HCT116 (cell line): ENCODE measurements at regions not wholly inside any gene's neighbourhood (a gene's known extent, or its start where the extent isn't known, plus 50 kb on each side); places are given as distances from the start of the nearest gene placed in this dataset.

Experiments
- ATAC-seq: fragments of 200-7000 bp; cut with Tn5 transposase; 2 replicates; pipeline ENCODE4 v1.9.1; 2020; ENCODE audit warnings: mild to moderate bottlenecking, moderate library complexity
- BruUV-seq: library from RNA; stranded (reverse); fragments of 400-500 nt; replicated peaks from 2 replicates; lab custom pipeline; 2021; lab: Mats Ljungman, UMichigan
- CTCF ChIA-PET: fragments of 300-600 bp; sonication (Branson Sonifier 250); formaldehyde crosslinking; loops from one replicate; lab custom pipeline; 2021; ENCODE audit warnings: antibody characterized with exemption; lab: Charles Lee
- POLR2A ChIA-PET: fragments of 300-600, 350-600 bp; sonication (Branson Sonifier 250); formaldehyde crosslinking; loops from one replicate; lab custom pipeline; 2021; ENCODE audit warnings: antibody characterized with exemption; lab: Charles Lee
- RAD21 ChIA-PET, 2 experiments: fragments of 300-600 bp; sonication (Branson Sonifier 250); formaldehyde crosslinking; loops; one replicate each; lab custom pipeline; 2023; ENCODE audit warnings: low total read pairs in 2 of 2; ENCODE audit not compliant: uncharacterized antibody in 2 of 2, unreplicated experiment in 2 of 2, low non-redundant PET in 1 of 2; lab: Charles Lee
- DNase-seq: peaks from one replicate; pipeline ENCODE4 v3.0.0-alpha.2; 2010; ENCODE audit warnings: low read depth, low spot score
- H2AFZ ChIP-seq: fragments of 200-600 bp; shearing (Covaris generic), sonication (generic); 2 replicates; pipeline ENCODE4 v1.6.1; 2017; ENCODE audit warnings: low read depth, mixed run types, mixed read lengths, antibody characterized with exemption, low read length; ENCODE audit not compliant: poor library complexity, severe bottlenecking
- H3K27ac ChIP-seq: 2 replicates; pipeline ENCODE4 v1.5.1; 2012; ENCODE audit warnings: low read depth, low read length
- H3K27me3 ChIP-seq: fragments of 200-600 bp; sonication (generic); 2 replicates; pipeline ENCODE4 v1.6.1; 2016; ENCODE audit warnings: mixed run types, low read length, mixed read lengths; ENCODE audit not compliant: insufficient read depth
- H3K36me3 ChIP-seq, 2 experiments: fragments of 200-500 bp in 1 of 2; fragments of 200-600 bp in 1 of 2; sonication (Bioruptor generic) in 1 of 2; sonication (generic) in 1 of 2; 2 replicates each; pipeline versions ENCODE4 v1.5.1 to v1.6.1; 2014 to 2016; ENCODE audit warnings: low read length in 2 of 2, inconsistent platforms in 1 of 2, mixed read lengths in 1 of 2, mixed run types in 1 of 2; ENCODE audit not compliant: insufficient read depth in 2 of 2, control insufficient read depth in 1 of 2
- H3K4me1 ChIP-seq, 2 experiments: fragments of 200-600 bp in 1 of 2; sonication (generic) in 1 of 2; 2 replicates each; pipeline versions ENCODE4 v1.5.1 to v1.6.1; 2012 to 2017; ENCODE audit warnings: low read length in 2 of 2, inconsistent platforms in 1 of 2, mild to moderate bottlenecking in 1 of 2, mixed read lengths in 1 of 2, mixed run types in 1 of 2, moderate library complexity in 1 of 2; ENCODE audit not compliant: insufficient read depth in 2 of 2, control insufficient read depth in 1 of 2
- H3K4me2 ChIP-seq: fragments of 200-600 bp; sonication (generic); 2 replicates; pipeline ENCODE4 v1.6.1; 2017; ENCODE audit warnings: mixed run types, low read length, mixed read lengths
- H3K4me3 ChIP-seq, 2 experiments: fragments of 200-600 bp in 1 of 2; sonication (generic) in 1 of 2; replicated peaks in 1 of 2; 2 replicates each; pipeline ENCODE4 v1.5.1; 2011 to 2016; ENCODE audit warnings: low read length in 2 of 2, control low read depth in 1 of 2, low read depth in 1 of 2, mild to moderate bottlenecking in 1 of 2, mixed read lengths in 1 of 2, mixed run types in 1 of 2
- H3K79me2 ChIP-seq: fragments of 200-600 bp; sonication (generic); 2 replicates; pipeline ENCODE4 v1.6.1; 2017; ENCODE audit warnings: mild to moderate bottlenecking, mixed run types, low read length, moderate library complexity, mixed read lengths; ENCODE audit not compliant: insufficient read depth
- H3K9ac ChIP-seq: fragments of 200-600 bp; sonication (generic); 2 replicates; pipeline ENCODE4 v1.6.1; 2016; ENCODE audit warnings: low read length, mixed read lengths
- H3K9me2 ChIP-seq: fragments of 200-600 bp; sonication (generic), shearing (Covaris generic); 2 replicates; pipeline ENCODE4 v1.6.1; 2017; ENCODE audit warnings: mixed run types, mild to moderate bottlenecking, moderate library complexity; ENCODE audit not compliant: insufficient read depth
- H3K9me3 ChIP-seq, 2 experiments: fragments of 200-500 bp in 1 of 2; fragments of 200-600 bp in 1 of 2; sonication (Bioruptor generic) in 1 of 2; sonication (generic) in 1 of 2; 2 replicates each; pipeline ENCODE4 v1.6.1; 2014 to 2017; ENCODE audit warnings: low read length in 2 of 2, mixed read lengths in 2 of 2, inconsistent platforms in 1 of 2, low read depth in 1 of 2, mild to moderate bottlenecking in 1 of 2, mixed run types in 1 of 2, moderate library complexity in 1 of 2; ENCODE audit not compliant: control insufficient read depth in 1 of 2, insufficient read depth in 1 of 2
- H4K20me1 ChIP-seq: fragments of 200-600 bp; sonication (generic), shearing (Covaris generic); 2 replicates; pipeline ENCODE4 v1.6.1; 2017; ENCODE audit warnings: mixed run types, mild to moderate bottlenecking, moderate library complexity; ENCODE audit not compliant: insufficient read depth
- CEBPB ChIP-seq: IDR thresholded peaks from 2 replicates; pipeline ENCODE4 v1.6.1; 2012; ENCODE audit warnings: low read depth
- EGR1 ChIP-seq: IDR thresholded peaks from 2 replicates; pipeline ENCODE4 v1.6.1; 2012; ENCODE audit warnings: low read depth
- ELF1 ChIP-seq: IDR thresholded peaks from 2 replicates; pipeline ENCODE4 v1.6.1; 2012; ENCODE audit warnings: low read depth, borderline replicate concordance
- EZH2 ChIP-seq: fragments of 200-600 bp; sonication (generic); IDR thresholded peaks from 2 replicates; pipeline ENCODE4 v1.6.1; 2017; ENCODE audit warnings: antibody characterized with exemption, mixed run types
- EZH2phosphoT487 ChIP-seq: fragments of 200-600 bp; IDR thresholded peaks from 2 replicates; pipeline ENCODE4 v1.6.1; 2018; ENCODE audit warnings: antibody characterized with exemption, borderline replicate concordance
- FOSL1 ChIP-seq: IDR thresholded peaks from 2 replicates; pipeline ENCODE4 v1.6.1; 2012; ENCODE audit warnings: low read depth
- POLR2A ChIP-seq: IDR thresholded peaks from 2 replicates; pipeline ENCODE4 v1.7.0; 2011; ENCODE audit warnings: borderline replicate concordance; ENCODE audit not compliant: insufficient read depth, insufficient read length; ENCODE audit errors: extremely low read depth
- POLR2AphosphoS5 ChIP-seq: IDR thresholded peaks from 2 replicates; pipeline ENCODE4 v1.6.1; 2011; ENCODE audit warnings: mild to moderate bottlenecking, low read depth, low read length, moderate library complexity
- RAD21 ChIP-seq: IDR thresholded peaks from 2 replicates; pipeline ENCODE4 v1.6.1; 2012; ENCODE audit warnings: low read depth, mild to moderate bottlenecking
- SIN3A ChIP-seq: IDR thresholded peaks from 2 replicates; pipeline ENCODE4 v1.6.1; 2012; ENCODE audit warnings: low read depth
- SP1 ChIP-seq: IDR thresholded peaks from 2 replicates; pipeline ENCODE4 v1.6.1; 2012; ENCODE audit warnings: low read depth
- YY1 ChIP-seq: IDR thresholded peaks from 2 replicates; pipeline ENCODE4 v1.6.1; 2011; ENCODE audit warnings: low read length, low read depth, moderate library complexity, mild to moderate bottlenecking; ENCODE audit not compliant: insufficient replicate concordance; ENCODE audit errors: extremely low read depth
- ZFX ChIP-seq: fragments of 450-650 bp; IDR thresholded peaks from 2 replicates; pipeline ENCODE4 v1.6.1; 2017
- intact Hi-C: fragments of 100-400 bp; cut with micrococcal nuclease; formaldehyde crosslinking; loops from 2 replicates; pipeline ENCODE4 v1.10.0; 2022
- TF ChIP-seq, protein P1 (sequence below): IDR thresholded peaks from 2 replicates; pipeline ENCODE4 v1.6.1; 2011; ENCODE audit warnings: mild to moderate bottlenecking, low read length, moderate library complexity; ENCODE audit not compliant: insufficient replicate concordance; ENCODE audit errors: extremely low read depth
- TF ChIP-seq, protein P2 (sequence below): IDR thresholded peaks from 2 replicates; pipeline ENCODE4 v1.6.1; 2012
- TF ChIP-seq, protein P3 (sequence below), 3 experiments: fragments of 200-600 bp in 1 of 3; sonication (generic) in 1 of 3; IDR thresholded peaks in 2 of 3; conservative IDR thresholded peaks in 1 of 3; 2 replicates each; pipeline ENCODE4 v1.5.1; 2012 to 2017; ENCODE audit warnings: low read depth in 2 of 3, low read length in 2 of 3, antibody characterized with exemption in 1 of 3, borderline replicate concordance in 1 of 3, control low read depth in 1 of 3, mild to moderate bottlenecking in 1 of 3, mixed read lengths in 1 of 3, mixed run types in 1 of 3, moderate library complexity in 1 of 3; ENCODE audit not compliant: insufficient read depth in 1 of 3
- TF ChIP-seq, protein P4 (sequence below): IDR thresholded peaks from 2 replicates; pipeline ENCODE4 v1.6.1; 2012
- TF ChIP-seq, protein P5 (sequence below): IDR thresholded peaks from 2 replicates; pipeline ENCODE4 v1.6.1; 2012; ENCODE audit warnings: low read depth

DNA sequence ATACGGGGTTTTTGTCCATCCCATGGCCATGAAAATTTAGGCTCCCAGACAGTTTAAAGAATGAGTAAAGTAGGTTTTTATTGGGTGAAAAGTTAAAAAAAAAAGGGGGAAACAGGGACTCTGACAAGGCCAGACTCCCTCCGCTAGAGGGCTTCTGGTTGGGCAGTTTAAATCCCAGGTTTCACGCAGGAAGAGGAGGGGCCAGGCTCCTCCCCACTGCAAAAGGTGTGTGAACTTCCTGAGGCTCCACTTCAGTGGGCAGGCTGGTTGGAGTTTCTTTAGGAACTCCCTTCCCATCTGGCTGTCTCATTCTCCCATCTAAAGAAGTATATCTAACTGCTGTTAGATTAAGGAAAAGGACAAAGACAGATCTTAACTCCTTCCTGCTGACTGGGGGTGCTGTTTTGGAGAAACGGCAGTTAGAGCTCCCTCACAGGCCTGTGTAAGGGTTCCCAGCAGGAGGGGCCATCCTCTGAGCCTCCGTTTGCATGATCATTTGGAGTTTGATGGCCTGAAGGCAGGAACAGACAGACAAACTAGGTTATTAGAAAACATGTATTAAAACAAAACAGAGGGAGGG, 1160.7 kb downstream of the CNTNAP5 start:
- no peak for TF ChIP-seq EGR1
- TF ChIP-seq FOSL1, result no peak
- TF ChIP-seq SP1, result no peak
- TF ChIP-seq, protein P1, sequence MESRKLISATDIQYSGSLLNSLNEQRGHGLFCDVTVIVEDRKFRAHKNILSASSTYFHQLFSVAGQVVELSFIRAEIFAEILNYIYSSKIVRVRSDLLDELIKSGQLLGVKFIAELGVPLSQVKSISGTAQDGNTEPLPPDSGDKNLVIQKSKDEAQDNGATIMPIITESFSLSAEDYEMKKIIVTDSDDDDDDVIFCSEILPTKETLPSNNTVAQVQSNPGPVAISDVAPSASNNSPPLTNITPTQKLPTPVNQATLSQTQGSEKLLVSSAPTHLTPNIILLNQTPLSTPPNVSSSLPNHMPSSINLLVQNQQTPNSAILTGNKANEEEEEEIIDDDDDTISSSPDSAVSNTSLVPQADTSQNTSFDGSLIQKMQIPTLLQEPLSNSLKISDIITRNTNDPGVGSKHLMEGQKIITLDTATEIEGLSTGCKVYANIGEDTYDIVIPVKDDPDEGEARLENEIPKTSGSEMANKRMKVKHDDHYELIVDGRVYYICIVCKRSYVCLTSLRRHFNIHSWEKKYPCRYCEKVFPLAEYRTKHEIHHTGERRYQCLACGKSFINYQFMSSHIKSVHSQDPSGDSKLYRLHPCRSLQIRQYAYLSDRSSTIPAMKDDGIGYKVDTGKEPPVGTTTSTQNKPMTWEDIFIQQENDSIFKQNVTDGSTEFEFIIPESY, result no peak
- TF ChIP-seq, protein P2, sequence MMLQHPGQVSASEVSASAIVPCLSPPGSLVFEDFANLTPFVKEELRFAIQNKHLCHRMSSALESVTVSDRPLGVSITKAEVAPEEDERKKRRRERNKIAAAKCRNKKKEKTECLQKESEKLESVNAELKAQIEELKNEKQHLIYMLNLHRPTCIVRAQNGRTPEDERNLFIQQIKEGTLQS, result no peak
- TF ChIP-seq, protein P3, sequence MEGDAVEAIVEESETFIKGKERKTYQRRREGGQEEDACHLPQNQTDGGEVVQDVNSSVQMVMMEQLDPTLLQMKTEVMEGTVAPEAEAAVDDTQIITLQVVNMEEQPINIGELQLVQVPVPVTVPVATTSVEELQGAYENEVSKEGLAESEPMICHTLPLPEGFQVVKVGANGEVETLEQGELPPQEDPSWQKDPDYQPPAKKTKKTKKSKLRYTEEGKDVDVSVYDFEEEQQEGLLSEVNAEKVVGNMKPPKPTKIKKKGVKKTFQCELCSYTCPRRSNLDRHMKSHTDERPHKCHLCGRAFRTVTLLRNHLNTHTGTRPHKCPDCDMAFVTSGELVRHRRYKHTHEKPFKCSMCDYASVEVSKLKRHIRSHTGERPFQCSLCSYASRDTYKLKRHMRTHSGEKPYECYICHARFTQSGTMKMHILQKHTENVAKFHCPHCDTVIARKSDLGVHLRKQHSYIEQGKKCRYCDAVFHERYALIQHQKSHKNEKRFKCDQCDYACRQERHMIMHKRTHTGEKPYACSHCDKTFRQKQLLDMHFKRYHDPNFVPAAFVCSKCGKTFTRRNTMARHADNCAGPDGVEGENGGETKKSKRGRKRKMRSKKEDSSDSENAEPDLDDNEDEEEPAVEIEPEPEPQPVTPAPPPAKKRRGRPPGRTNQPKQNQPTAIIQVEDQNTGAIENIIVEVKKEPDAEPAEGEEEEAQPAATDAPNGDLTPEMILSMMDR (IDR thresholded peaks at IDR 0.05 in 2 of 3, conservative IDR thresholded peaks at IDR 0.05 in 1 of 3; ENCODE audit: borderline replicate concordance in 1 of 3, insufficient read depth in 1 of 3, low read depth in 2 of 3, low read length in 2 of 3), result no peak
- no peak for TF ChIP-seq YY1
- TF ChIP-seq, protein P4, sequence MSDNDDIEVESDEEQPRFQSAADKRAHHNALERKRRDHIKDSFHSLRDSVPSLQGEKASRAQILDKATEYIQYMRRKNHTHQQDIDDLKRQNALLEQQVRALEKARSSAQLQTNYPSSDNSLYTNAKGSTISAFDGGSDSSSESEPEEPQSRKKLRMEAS, result no peak
- TF ChIP-seq RAD21, result no peak
- no peak for TF ChIP-seq ZFX
- no peak for TF ChIP-seq POLR2AphosphoS5
- no peak for TF ChIP-seq EZH2
- no peak for TF ChIP-seq SIN3A
- no peak for TF ChIP-seq POLR2A
- no peak for TF ChIP-seq ELF1
- TF ChIP-seq CEBPB, result no peak
- TF ChIP-seq, protein P5, sequence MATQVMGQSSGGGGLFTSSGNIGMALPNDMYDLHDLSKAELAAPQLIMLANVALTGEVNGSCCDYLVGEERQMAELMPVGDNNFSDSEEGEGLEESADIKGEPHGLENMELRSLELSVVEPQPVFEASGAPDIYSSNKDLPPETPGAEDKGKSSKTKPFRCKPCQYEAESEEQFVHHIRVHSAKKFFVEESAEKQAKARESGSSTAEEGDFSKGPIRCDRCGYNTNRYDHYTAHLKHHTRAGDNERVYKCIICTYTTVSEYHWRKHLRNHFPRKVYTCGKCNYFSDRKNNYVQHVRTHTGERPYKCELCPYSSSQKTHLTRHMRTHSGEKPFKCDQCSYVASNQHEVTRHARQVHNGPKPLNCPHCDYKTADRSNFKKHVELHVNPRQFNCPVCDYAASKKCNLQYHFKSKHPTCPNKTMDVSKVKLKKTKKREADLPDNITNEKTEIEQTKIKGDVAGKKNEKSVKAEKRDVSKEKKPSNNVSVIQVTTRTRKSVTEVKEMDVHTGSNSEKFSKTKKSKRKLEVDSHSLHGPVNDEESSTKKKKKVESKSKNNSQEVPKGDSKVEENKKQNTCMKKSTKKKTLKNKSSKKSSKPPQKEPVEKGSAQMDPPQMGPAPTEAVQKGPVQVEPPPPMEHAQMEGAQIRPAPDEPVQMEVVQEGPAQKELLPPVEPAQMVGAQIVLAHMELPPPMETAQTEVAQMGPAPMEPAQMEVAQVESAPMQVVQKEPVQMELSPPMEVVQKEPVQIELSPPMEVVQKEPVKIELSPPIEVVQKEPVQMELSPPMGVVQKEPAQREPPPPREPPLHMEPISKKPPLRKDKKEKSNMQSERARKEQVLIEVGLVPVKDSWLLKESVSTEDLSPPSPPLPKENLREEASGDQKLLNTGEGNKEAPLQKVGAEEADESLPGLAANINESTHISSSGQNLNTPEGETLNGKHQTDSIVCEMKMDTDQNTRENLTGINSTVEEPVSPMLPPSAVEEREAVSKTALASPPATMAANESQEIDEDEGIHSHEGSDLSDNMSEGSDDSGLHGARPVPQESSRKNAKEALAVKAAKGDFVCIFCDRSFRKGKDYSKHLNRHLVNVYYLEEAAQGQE, result no peak
- TF ChIP-seq EZH2phosphoT487, result no peak
- BruUV-seq, result no TSS peak
- H3K9me3 ChIP-seq, result peaks cover 4 to 20% of the 10 kb centered on the region in 2 experiments; a peak in 2 of 4 replicates
- H2AFZ ChIP-seq, result no peak overlapping the region
- no peaks in the 10 kb centered on the region for H3K9me2 ChIP-seq
- intact Hi-C loops, result no loop called here
- RAD21 ChIA-PET, result no interaction called here
- H3K9ac ChIP-seq, result no peak overlapping the region
- CTCF ChIA-PET, result no interaction called here
- no peaks in the 10 kb centered on the region for H3K4me1 ChIP-seq
- no peak overlapping the region for H3K4me2 ChIP-seq
- no peaks in the 10 kb centered on the region for H4K20me1 ChIP-seq
- DNase-seq (no peak), ATAC-seq (no peak)
- no peaks in the 10 kb centered on the region for H3K79me2 ChIP-seq
- H3K36me3 ChIP-seq, result no peaks in the 10 kb centered on the region
- no peak overlapping the region for H3K4me3 ChIP-seq
- no peak overlapping the region for H3K27ac ChIP-seq
- POLR2A ChIA-PET, result no interaction called here
- H3K27me3 ChIP-seq, result no peaks in the 10 kb centered on the region
